GM12891 (cell line): ENCODE measurements at regions not wholly inside any gene's neighbourhood (a gene's known extent, or its start where the extent isn't known, plus 50 kb on each side); places are given as distances from the start of the nearest gene placed in this dataset.

Experiments
- POLR2A ChIP-seq: IDR thresholded peaks from 2 replicates; pipeline ENCODE4 v1.6.1; 2011; ENCODE audit warnings: low read depth, low read length, control low read depth
- POLR2AphosphoS5 ChIP-seq: IDR thresholded peaks from 2 replicates; pipeline ENCODE4 v1.6.1; 2011; ENCODE audit warnings: low read depth, low read length, control low read depth
- SPI1 ChIP-seq: IDR thresholded peaks from 2 replicates; pipeline ENCODE4 v1.6.1; 2011; ENCODE audit warnings: low read depth, low read length, control low read depth
- TAF1 ChIP-seq: IDR thresholded peaks from 2 replicates; pipeline ENCODE4 v1.6.1; 2011; ENCODE audit warnings: low read depth, low read length, control low read depth

- no peak for TF ChIP-seq POLR2A
- no peak for TF ChIP-seq TAF1
- no peak for TF ChIP-seq POLR2AphosphoS5
- no peak for TF ChIP-seq SPI1
These were observed 97.2 kb upstream of the ZNF536 start for GRCh38 chr19:30274987-30275386.
